Hematopoietic multipotent progenitor cell treated with erythropoietin and hydrocortisone succinate and interleukin-3 and kit ligand, for 17 days (in vitro differentiated cells): ENCODE measurements at regions not wholly inside any gene's neighbourhood (a gene's known extent, or its start where the extent isn't known, plus 50 kb on each side); places are given as distances from the start of the nearest gene placed in this dataset.
"Not testable (repeated sequence)": the region's sequence is repeated elsewhere in the genome, so short reads cannot be mapped to it uniquely, and the experiment has no call there.

Source experiments
- DNase-seq: peaks from one replicate; pipeline ENCODE4 v3.0.0-alpha.2; 2015; ENCODE audit warnings: low spot score

GRCh38 chr5:124901081-124901480, 154.6 kb upstream of the ZNF608 start:
- no peak for DNase-seq

DNA sequence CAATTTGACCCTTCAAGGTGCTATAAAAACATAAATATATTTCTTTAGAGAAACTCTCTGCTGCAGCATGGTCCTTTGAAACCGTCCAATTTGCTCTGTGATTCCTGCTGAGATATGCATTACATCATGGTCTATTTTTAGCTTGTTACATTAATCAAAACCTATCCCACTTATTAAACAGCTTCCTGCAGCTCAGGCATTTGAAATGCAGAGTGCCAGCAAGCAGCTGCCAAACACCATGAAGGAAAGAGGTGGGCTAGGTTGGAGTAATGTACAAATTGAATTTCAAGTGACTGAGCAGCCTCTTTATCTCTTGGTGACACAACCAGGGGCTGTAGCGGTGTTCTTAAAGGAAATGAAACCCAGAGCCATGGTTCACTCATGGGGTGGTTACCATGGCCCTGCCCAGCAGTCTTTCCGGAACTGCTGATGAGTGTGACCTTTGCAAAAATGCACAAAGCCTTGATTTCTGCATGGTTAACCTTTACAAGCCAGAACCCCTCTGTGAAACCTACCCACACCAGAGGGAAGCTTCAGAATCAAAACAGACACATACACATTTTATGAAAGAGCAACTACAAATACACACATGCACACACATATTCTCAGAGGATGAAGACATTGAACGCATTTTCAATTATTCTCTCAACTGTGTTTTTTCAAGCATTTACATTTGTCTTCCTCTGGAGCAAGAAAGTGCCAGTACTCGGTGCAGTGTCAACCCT, 155.8 kb upstream of the ZNF608 start:
- no peak for DNase-seq

DNA sequence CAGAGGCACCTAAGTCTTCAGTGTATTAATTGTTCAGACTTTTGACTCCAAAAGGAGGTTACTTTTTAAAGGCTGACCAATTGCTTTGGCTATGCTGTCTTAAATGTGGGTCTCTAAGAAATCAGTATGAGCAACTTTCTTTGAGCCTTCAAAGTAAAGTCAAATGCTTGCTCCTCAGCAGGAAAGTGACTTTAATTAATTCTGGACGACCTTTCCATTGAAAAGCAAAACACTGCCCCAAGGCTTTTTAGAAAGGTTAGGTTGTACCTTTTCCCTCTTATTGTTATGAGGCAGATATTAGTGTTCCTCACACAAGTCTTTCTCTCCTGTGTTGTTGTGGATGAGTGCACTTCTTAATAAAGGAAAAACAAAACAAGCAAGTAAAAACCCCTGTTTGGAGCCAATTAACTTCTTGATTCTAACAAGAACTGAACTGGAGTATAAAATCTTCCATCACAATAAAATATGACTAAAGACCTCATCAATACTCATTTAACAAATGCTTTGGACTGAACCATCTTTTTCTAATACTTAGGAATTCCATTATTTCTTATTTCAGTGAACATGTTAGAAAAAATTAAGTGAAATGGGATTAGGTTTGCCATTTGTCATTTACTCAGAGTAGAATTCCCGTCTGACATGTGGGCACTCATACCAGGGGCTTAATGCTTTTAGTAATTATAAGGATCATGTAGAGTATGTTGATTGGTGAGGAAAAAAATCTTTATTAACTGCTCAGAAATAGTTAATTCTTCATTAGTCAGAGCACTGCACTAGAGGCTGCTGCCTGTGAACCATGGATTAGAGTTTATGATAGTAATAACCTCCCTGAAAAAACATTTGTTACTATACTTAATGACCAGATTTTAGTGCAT, 159.1 kb upstream of the ZNF608 start:
- no peak for DNase-seq

GRCh38 chr5:124906339-124907097, 160.1 kb upstream of the ZNF608 start:
- DNase-seq = no peak

GRCh38 chr5:124907098-124907644, 160.7 kb upstream of the ZNF608 start:
- DNase-seq = no peak

DNA sequence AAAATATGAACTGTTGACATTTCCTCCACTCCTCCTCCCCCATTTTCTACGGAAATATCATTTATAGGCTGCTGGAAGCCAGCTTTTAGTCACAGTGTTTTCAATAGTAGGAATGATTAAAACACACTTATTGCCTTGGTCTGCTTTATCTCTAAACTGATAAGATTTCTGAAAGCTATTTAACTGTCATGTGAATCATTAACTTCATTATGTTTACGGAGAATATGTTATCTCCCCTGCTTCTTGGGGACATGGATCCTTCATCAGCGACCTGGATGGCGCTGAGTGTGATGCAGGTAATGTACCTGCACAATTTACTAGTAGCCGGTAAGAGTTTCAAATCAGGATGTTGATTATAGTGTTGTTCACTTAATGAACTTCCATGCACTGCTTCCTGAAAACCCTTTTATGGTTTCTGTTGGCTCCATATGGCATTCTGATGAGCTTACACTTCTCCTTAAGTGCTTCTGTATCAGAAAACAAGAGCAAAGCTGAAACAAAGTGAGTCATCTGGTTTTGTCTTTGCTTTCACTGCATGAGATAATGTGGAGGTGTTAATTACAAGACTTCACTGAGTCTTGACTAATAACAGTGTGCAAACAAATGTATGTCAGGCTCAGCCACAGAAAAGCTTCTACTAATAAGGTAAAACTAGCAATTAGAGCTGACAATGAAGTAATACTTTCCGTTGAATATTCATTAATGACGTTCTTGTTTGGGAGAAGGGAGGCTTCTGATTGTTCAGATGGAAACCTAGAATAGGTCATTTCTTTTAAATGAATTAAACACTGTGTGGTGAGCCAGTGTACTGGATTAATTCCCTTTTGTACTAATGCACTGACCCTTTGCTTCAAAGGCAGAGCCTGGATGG, 162.4 kb upstream of the ZNF608 start:
- DNase-seq = no peak

DNA sequence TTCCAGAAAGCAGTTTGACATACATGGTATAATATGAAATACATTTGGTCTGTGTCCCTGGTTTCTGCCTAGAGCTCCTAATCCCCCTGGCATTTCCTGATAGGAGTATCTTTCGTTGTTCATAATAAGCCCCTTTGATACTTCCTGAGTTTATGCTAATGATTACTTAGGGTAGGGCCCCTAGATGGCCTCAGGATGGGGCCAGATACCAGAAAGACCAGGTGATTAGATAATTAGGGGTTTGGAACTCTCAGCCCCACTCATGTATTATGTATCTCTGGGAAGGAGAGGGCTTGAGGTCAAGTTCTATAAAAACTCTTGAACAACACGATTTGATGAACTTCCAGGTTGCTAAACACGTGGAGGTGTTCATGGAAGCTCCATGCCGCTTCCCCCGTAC, 163.3 kb upstream of the ZNF608 start:
- no peak for DNase-seq

- DNase-seq = no peak
Measured at GRCh38 chr5:124910354-124911016, 164.0 kb upstream of the ZNF608 start.

DNA sequence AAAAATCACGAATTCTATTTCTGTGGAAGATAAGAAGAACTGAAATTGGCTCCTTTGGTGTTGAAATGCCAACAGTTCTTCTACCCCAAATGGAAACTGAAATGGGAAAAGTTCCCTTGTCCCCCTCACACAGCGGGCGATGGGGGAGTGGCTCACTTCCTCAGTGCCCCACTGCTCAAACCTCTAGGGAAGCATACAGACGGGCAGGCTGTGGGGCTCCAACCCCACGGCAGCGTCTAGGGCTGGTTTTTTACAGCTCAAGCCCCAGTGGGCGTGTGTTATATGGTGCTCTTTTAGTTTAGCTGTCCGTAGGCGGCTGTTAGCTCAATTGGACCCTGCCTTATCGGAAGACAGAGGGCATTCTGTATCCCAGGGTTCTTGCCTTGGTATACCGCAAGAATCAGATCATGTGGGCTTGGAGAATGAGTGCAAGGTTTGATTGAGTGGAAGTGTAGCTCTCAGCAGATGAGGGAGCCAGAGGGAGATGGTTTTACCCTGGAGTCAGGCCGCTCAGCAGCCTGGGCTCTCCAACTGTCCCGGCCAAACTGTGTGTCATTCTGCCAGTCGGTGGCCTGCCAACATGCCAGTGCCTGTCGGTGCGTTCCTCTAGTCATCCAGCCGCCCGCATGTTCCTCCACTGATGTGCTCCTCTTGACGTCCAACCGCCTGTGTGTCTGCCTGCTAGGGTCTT, 166.3 kb upstream of the ZNF608 start:
- no peak for DNase-seq

DNA sequence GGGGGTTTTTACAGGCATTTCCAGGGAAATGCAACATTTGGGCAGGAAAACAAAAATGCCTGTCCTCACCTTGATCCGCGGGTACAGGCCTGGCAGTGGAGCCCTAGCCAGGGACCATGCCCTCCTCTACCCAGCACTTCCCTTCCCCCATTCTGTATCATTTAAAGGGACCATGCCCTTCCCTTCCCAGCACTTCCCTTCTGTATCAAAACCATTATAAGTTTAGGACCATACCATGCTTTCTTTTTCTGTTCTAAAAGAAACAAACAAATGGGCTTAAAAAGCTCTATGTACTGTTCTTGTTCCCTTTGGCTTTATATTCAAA, 166.9 kb upstream of the ZNF608 start:
- no peak for DNase-seq

DNA sequence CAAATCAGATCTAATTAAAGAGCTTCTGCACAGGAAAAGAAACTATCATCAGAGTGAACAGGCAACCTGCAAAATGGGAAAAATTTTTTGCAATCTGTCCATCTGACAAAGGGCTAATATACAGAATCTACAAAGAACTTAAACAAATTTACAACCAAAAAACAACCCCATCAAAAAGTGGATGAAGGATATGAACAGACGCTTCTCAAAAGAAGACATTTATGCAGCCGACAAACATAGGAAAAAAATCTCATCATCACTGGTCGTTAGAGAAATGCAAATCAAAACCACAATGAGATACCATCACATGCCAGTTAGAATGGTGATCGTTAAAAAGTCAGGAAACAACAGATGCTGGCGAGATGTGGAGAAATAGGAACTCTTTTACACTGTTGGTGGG, 169.9 kb upstream of the ZNF608 start:
- DNase-seq = not testable (repeated sequence)

- no peak for DNase-seq
Measured at GRCh38 chr5:124918618-124919017, 172.2 kb upstream of the ZNF608 start.

GRCh38 chr5:124919076-124919475, 172.6 kb upstream of the ZNF608 start:
- no peak for DNase-seq

GRCh38 chr5:124919747-124920525, 173.5 kb upstream of the ZNF608 start:
- no peak for DNase-seq

DNA sequence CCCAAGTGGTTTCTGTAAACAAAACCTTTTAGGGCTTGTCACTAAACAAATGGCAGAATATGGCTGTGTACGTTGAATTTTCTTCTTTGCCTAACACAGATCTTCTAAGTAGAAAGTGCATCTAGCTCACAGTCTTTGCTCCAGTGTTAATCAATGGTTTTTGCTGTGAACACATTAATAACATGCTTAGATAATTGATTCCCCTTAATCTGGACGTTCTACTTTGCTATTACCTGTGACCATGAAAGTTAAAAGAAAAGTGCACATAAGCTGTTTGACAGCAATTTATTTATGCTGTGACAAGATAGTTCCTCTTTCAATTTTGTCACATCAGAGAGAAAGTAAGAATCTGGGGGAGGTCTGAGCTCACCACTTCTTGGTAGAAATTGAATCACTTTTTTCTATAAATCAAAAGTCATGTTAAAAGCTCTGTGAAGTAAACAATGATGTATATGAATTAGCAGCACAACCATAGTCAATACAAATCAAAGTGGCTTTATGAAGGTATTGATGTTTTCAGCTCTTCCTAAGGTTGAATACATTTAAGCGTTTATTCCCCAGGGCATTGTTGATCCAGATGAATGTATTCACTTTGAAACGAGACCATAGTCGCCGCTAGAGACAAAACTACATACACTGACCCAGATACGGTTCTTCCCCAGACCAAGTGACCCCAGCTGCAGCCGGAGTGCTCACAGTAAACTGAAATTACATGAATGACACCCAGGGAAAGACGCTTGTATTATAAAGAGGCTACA, 174.6 kb upstream of the ZNF608 start:
- DNase-seq = no peak

- DNase-seq = no peak
Measured at GRCh38 chr5:124921694-124922093, 175.3 kb upstream of the ZNF608 start.

DNA sequence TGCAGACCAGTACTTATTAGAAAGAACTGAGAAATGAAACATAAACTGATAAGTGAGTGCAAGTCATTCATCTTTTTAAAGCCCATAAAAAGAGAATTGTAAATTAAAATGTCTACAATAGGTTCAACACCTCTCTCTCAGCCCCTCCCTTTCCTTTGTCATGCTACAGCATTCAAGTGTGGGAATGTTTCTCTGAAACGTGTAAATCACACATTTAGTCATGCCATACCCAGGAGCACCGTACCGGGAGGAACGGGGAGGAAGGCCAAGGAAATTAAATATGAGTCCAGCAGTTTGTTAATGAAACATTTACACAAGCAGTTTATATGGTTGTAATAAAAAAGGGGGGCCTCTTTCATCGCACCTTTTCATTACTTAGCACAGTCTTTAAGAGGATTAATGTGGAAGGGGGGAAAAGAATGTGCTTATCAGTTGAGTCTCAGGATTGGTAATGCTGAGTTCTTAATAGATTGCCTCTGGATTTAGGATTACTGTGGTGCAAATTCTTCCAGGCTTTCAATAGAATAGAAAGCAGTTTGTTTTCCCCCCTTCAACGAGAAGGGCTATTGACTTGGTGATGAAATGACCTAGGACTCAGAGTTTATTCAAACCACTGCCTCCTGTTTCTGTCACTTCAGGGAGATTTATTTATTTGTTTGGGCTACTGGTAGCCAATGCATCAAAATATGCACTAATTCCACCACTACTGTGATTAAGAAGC, 176.0 kb upstream of the ZNF608 start:
- DNase-seq = no peak

- no peak for DNase-seq
Measured at GRCh38 chr5:124923131-124923530, 176.7 kb upstream of the ZNF608 start.
